Ectodermal cell (in vitro differentiated cells): ENCODE measurements at regions not wholly inside any gene's neighbourhood (a gene's known extent, or its start where the extent isn't known, plus 50 kb on each side); places are given as distances from the start of the nearest gene placed in this dataset.

ENCODE experiments used
- H3K27ac ChIP-seq: 2 replicates; pipeline ENCODE4 v1.7.0; 2013; ENCODE audit warnings: mild to moderate bottlenecking, low read depth, low read length; ENCODE audit not compliant: insufficient read depth, poor library complexity, severe bottlenecking
- H3K27me3 ChIP-seq: 2 replicates; pipeline ENCODE4 v1.7.0; 2013; ENCODE audit warnings: mild to moderate bottlenecking, low read length; ENCODE audit not compliant: insufficient read depth, control insufficient read depth, poor library complexity, severe bottlenecking
- H3K36me3 ChIP-seq: one replicate; pipeline ENCODE4 v1.7.0; 2013; ENCODE audit warnings: low read length; ENCODE audit not compliant: control insufficient read depth, insufficient read depth
- H3K4me1 ChIP-seq: one replicate; pipeline ENCODE4 v1.7.0; 2013; ENCODE audit warnings: low read length; ENCODE audit not compliant: control insufficient read depth, insufficient read depth
- H3K4me3 ChIP-seq: 2 replicates; pipeline ENCODE4 v1.7.0; 2013; ENCODE audit warnings: low read depth, low read length, control low read depth; ENCODE audit not compliant: insufficient read depth
- H3K9me3 ChIP-seq: 2 replicates; pipeline ENCODE4 v1.7.0; 2013; ENCODE audit warnings: mild to moderate bottlenecking, low read length, moderate library complexity; ENCODE audit not compliant: control insufficient read depth
- WGBS, 2 experiments: methylation state at CpG; one replicate each; pipeline ENCODE4 v1.1.7; 2013; ENCODE audit warnings: missing lambda C conversion rate in 2 of 2; 5-methylcytosine and 5-hydroxymethylcytosine counted together

DNA sequence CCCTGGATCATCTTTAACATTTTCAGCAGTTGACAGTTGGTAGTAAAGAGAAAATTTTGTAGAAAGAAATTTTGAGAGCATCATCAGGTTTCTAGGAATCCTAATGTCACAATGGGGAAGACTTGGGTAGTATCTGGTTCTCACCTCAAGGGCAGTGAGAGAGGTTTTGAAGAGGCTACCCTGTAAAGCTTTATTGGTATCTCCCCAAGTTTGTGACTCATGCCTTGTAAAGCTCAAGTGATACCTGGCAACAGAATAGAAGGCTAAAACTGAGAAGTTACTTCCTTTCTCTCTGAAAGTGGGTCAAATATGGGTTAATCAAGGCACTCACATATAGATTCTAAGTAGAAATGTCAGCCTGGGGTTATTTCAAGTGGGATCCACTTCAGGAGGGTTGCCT is 196.4 kb downstream of the SUCNR1 start:
- no peaks in the 10 kb centered on the region for H3K36me3 ChIP-seq
- no peak overlapping the region for H3K27ac ChIP-seq
- no peaks in the 10 kb centered on the region for H3K9me3 ChIP-seq
- H3K27me3 ChIP-seq: no peaks in the 10 kb centered on the region
- no peaks in the 10 kb centered on the region for H3K4me1 ChIP-seq
- H3K4me3 ChIP-seq: no peak overlapping the region

DNA sequence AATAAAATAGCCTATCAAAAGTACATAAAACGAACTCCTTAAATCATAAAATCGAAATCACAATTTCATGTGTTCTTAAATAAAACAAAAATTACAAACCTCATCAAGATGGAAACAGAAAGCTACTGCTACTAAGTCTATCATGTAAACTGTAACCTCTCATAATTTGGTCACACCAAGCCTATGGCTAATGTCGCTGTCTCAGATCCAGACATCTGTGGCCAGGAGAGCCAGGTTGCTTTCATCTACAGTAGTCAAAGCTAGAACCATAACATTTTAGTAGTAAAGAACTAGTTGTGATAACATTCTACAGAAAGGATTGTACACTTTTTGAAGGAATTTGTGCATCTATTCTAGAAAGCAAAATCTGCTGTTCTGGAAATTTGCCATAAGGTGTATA is 197.4 kb upstream of the MBNL1 start:
- WGBS, 2 experiments: 92 to 96% methylated on average over 3 of the region's 3 CpGs
- no peaks in the 10 kb centered on the region for H3K9me3 ChIP-seq
- H3K27me3 ChIP-seq: no peaks in the 10 kb centered on the region
- no peaks in the 10 kb centered on the region for H3K4me1 ChIP-seq
- H3K27ac ChIP-seq: no peak overlapping the region
- no peak overlapping the region for H3K4me3 ChIP-seq
- no peaks in the 10 kb centered on the region for H3K36me3 ChIP-seq

DNA sequence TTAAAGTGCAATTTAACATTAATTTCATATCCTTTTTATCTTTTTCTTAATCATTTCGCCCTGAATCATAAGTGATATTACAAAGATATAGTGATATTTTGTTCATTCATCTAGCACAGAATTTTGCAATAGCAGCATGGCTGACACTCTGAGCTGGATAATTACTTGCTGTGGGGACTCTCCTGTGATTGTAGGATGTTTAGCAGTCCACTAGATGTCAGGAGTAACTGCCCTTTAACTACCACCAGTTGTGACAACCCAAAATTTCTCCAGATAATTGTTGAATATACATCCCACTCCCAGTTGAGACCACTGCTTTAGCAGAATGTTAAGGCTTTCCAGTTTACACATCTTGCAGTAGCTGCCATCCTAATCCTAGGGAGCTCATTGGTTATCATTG is 196.8 kb upstream of the MBNL1 start:
- Histone ChIP-seq H3K4me1 (no peaks in the 10 kb centered on the region), H3K9me3 (no peaks in the 10 kb centered on the region), H3K4me3 (no peak overlapping the region), H3K36me3 (no peaks in the 10 kb centered on the region), H3K27me3 (no peaks in the 10 kb centered on the region), H3K27ac (no peak overlapping the region)
- WGBS, 2 experiments: no CpG with 5 or more reads among the region's 1 CpG

DNA sequence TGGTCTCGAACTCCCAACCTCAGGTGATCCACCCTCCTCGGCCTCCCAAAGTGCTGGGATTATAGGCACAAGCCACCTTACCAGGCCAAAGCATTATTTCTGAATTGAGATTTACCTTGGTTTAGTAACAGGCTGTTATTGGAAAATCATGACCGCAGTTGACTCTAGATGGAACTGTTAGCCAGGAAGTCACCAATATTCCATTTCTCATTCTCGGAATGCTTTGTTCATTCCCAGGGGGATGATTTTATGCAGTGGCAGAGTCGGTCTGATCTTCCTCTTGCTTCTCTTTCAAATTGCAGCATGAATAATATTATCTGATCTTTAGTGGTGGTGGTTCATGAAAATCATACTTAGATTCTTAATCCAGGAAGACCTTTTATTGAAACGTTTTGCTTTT is 195.5 kb upstream of the MBNL1 start:
- Histone ChIP-seq H3K9me3 (no peaks in the 10 kb centered on the region), H3K27me3 (no peaks in the 10 kb centered on the region), H3K36me3 (no peaks in the 10 kb centered on the region), H3K27ac (no peak overlapping the region), H3K4me3 (no peak overlapping the region), H3K4me1 (no peaks in the 10 kb centered on the region)
- WGBS, 2 experiments: 92% methylated on average over 5 to 6 of the region's 6 CpGs

DNA sequence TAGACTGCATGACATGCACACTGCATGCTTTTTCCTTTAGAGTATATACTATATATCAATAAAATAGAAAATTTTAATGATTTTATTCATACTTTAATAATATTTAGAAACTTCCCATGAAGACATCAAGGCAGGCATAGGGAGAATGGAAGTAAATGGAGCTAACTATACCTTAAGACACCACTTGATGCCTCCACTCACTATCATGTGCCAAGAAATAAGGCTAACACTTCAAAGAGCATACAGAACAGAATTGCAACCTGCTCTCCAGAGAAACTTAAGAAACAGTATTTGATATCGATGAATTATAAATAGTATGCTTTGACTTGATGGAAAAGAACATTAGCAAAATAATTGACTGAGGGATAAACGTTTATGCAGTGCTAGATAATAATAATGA is 192.6 kb upstream of the MBNL1 start:
- Histone ChIP-seq H3K27ac (no peak overlapping the region), H3K36me3 (no peaks in the 10 kb centered on the region), H3K4me3 (no peak overlapping the region), H3K9me3 (no peaks in the 10 kb centered on the region), H3K27me3 (no peaks in the 10 kb centered on the region), H3K4me1 (no peaks in the 10 kb centered on the region)
- WGBS, 2 experiments: 87 to 100% methylated on average over 1 to 2 of the region's 2 CpGs

DNA sequence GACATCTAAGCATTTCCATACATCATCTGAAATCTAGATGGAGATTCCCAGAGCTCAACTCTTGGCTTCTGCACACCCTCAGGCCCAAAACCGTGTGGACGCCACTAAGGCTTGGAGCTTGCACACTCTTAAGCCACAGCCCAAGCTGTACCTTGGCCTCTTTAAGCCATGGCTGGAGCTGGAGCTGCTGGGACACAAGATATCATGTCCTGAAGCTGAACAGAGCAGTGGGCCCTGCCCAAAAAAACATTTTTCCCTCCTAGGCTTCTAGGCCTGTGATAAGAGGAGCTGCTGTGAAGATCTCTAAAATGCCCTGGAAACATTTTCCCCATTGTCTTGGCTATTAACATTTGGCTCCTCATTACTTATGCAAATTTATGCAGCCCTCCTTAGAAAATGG is 188.7 kb upstream of the MBNL1 start:
- no peaks in the 10 kb centered on the region for H3K9me3 ChIP-seq
- H3K27me3 ChIP-seq: no peaks in the 10 kb centered on the region
- no peaks in the 10 kb centered on the region for H3K36me3 ChIP-seq
- 92 to 94% methylated on average over 2 of the region's 2 CpGs for WGBS, 2 experiments
- H3K4me3 ChIP-seq: no peak overlapping the region
- H3K4me1 ChIP-seq: peaks cover 4% of the 10 kb centered on the region
- H3K27ac ChIP-seq: no peak overlapping the region

DNA sequence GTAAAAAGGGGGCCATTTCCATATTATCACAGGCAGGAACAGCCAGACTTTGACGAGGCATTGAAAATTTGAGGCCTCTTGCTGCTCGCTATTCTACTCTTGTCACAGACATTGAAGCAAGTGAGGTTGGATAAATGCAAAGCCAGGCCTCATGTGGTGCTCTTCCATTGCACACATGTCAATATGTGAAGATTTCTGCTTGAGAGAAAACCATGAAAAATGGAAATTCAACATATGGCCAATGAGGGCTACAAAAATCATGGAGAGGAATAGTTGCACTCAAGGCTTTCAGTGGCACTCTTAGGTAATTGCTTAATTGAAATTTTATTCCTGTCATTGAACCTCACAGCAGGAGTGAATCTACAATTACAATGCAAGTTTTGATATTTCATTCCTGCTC is 185.6 kb upstream of the MBNL1 start:
- Histone ChIP-seq H3K4me1 (peaks cover 7% of the 10 kb centered on the region), H3K36me3 (no peaks in the 10 kb centered on the region), H3K9me3 (no peaks in the 10 kb centered on the region), H3K4me3 (no peak overlapping the region), H3K27ac (peak overlapping the region; percentile 26), H3K27me3 (no peaks in the 10 kb centered on the region)
- 45 to 58% methylated on average over 2 of the region's 2 CpGs for WGBS, 2 experiments

DNA sequence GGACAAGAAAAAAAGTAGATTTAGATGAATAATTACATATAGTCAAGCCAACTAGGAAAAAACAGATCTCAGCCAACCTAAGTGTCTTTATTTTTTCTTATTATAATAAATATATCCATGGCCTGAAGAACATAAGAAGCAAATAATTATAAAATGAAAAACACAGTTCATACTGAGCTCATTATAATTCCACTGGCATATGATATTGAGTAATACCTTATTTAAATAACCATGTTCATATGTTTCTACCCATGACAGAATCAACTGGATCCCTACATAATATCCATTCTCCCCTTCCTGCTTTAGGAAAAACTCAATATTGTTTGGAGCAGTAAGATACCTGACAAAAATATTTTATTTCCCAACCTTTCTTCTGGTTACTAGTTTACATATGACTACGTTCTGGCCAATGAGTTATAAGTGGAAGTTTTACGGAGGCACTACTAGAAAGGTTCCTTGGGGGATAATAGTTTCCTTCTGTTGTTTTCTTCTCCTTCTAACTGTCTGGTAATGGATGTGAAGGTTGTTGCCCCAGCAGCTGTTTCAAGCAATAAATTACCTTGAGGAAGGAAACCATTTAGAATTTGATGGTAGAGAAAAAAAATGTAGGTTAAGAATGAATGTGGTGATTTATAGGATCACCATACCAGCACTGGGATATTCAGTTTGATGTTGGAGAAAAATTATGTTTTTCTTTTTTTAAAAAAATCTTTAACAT is 184.1 kb upstream of the MBNL1 start:
- H3K9me3 ChIP-seq: no peaks in the 10 kb centered on the region
- H3K36me3 ChIP-seq: no peaks in the 10 kb centered on the region
- H3K4me3 ChIP-seq: no peak overlapping the region
- peaks cover 7% of the 10 kb centered on the region for H3K4me1 ChIP-seq
- no peak overlapping the region for H3K27ac ChIP-seq
- 95 to 100% methylated on average over 1 to 2 of the region's 2 CpGs for WGBS, 2 experiments
- H3K27me3 ChIP-seq: no peaks in the 10 kb centered on the region

DNA sequence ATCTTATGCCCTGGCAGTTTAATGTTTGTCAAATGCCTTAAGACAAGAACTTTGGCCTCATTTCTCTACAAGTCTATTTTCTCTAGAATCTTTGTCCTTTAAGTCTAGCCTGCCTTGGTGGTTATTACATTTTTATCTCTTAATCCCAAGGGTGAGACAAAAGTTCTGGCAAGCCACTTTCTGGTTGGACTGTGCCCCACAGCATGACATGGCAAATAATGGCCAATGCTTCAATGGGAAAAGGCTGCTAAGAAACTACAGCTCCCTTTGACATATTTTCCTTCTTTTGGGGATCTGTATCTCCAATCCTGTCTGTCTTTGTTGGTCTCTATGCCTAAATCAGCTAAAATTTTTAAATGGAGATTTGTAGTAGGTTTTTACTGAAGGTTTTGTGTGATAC is 181.6 kb upstream of the MBNL1 start:
- H3K9me3 ChIP-seq: no peaks in the 10 kb centered on the region
- peaks cover 7% of the 10 kb centered on the region for H3K4me1 ChIP-seq
- no peaks in the 10 kb centered on the region for H3K36me3 ChIP-seq
- no peak overlapping the region for H3K27ac ChIP-seq
- no peak overlapping the region for H3K4me3 ChIP-seq
- H3K27me3 ChIP-seq: no peaks in the 10 kb centered on the region

DNA sequence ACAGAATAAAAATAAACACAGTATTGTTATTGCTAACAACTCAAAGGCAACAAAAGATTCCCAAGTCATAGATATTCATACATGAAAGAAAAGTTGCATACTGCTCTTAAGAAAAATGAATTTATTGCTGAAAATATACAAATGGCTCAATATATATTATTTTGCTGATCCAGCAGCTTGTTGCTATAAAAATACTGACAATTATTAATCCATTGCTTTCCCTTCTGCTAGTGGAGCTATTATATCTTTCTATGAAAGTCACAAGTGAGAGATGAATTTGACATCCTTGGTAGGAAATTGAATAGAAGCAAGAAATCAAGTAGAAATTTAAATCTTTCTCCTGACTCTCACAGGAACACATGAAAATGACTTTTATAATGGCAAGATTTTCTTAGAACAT is 179.2 kb upstream of the MBNL1 start:
- Histone ChIP-seq H3K36me3 (no peaks in the 10 kb centered on the region), H3K9me3 (no peaks in the 10 kb centered on the region), H3K4me1 (peaks cover 3% of the 10 kb centered on the region), H3K27ac (no peak overlapping the region), H3K27me3 (no peaks in the 10 kb centered on the region), H3K4me3 (no peak overlapping the region)

DNA sequence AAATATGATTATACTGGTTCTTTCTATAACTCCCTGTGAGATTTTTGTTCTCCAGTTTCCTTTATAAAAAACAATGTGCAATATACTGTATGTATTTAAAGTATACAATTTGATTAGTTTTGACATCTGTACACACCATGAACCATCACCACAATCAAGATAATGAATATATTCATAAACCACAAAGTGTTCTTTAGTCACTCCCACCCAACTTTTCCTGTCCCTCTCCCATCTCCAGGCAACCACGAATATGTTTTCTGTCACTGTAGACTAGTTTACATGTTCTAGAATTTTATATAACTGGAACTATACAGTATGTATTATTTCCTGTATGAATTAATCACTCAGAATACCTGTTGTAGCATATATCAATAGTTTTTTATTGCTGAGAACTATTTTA is 177.0 kb upstream of the MBNL1 start:
- no peak overlapping the region for H3K27ac ChIP-seq
- WGBS, 2 experiments: 100% methylated on average over 1 of the region's 1 CpG; no CpG with 5 or more reads in 1 of the 2 experiments

More for the DNA sequence above, 177.0 kb upstream of the MBNL1 start:
- Histone ChIP-seq H3K4me3 (no peak overlapping the region), H3K36me3 (no peaks in the 10 kb centered on the region), H3K4me1 (peaks cover 3% of the 10 kb centered on the region), H3K9me3 (no peaks in the 10 kb centered on the region), H3K27me3 (no peaks in the 10 kb centered on the region)
